ENCODE measurements at regions not wholly inside any gene's neighbourhood (a gene's known extent, or its start where the extent isn't known, plus 50 kb on each side); places are given as distances from the start of the nearest gene placed in this dataset.

DNA sequence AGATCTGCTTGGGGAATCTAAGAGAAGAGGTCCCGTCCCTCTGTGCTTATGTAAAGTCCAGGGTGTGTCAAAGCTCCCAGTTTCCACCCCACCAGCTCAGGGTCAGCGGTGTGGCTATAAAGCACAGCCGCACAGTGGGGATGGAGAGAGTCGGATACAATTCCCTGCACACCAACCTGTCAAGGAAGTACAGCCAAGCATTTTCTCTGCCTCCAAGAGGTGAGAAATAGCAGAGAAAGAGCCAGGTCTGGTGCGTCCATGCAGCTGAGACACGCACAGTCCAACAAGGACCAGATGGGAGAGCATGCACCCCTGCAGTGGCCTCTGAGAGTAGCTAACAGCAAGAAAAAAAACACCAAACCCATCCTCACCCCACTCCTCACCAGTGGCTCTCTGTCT is 61.3 kb upstream of the WAC start:
- H3K4me2 ChIP-seq (ENCODE audit: low read length, poor library complexity, severe bottlenecking) = no peak overlapping the region
- no peak overlapping the region for H2AFZ ChIP-seq (ENCODE audit: low read depth, low read length)
- no peak overlapping the region for H2BK15ac ChIP-seq (ENCODE audit: low read depth, poor library complexity, severe bottlenecking)
- H3K23ac ChIP-seq (ENCODE audit: low read length in 2 of 2) = no peak overlapping the region
- no peak overlapping the region for H4K91ac ChIP-seq (ENCODE audit: low read length)
- no peak overlapping the region for H3K9ac ChIP-seq (ENCODE audit: low read length)
- no peak overlapping the region for H3K4me3 ChIP-seq (ENCODE audit: insufficient read depth in 1 of 2, low read depth in 1 of 2, low read length in 2 of 2)
- H3K4ac ChIP-seq (ENCODE audit: low read depth in 1 of 2, low read length in 2 of 2) = no peak overlapping the region
- no peak overlapping the region for H4K8ac ChIP-seq (ENCODE audit: low read length)
- no peaks in the 10 kb centered on the region for H3K4me1 ChIP-seq (ENCODE audit: control insufficient read depth, insufficient read depth, low read depth, low read length)
- peaks cover 3% of the 10 kb centered on the region in 2 experiments for H3K27me3 ChIP-seq (ENCODE audit: control insufficient read depth in 1 of 2, insufficient read depth in 1 of 2, low read length in 2 of 2)
- no peaks in the 10 kb centered on the region for H3K9me3 ChIP-seq (ENCODE audit: control insufficient read depth, low read length)
- 93% methylated on average over 6 of the region's 6 CpGs for WGBS
- no peak overlapping the region for H3K27ac ChIP-seq (ENCODE audit: low read length, poor library complexity, severe bottlenecking)
- H3K79me1 ChIP-seq (replicated peaks; ENCODE audit: low read length, poor library complexity, severe bottlenecking) = no peaks in the 10 kb centered on the region
- no peak overlapping the region for H3K14ac ChIP-seq (ENCODE audit: low read length in 2 of 2)
- H2BK120ac ChIP-seq (ENCODE audit: low read depth, low read length) = no peak overlapping the region
- H3K36me3 ChIP-seq (ENCODE audit: control insufficient read depth in 1 of 2, insufficient read depth in 2 of 2, low read depth in 1 of 2, low read length in 2 of 2) = no peaks in the 10 kb centered on the region
- H2BK12ac ChIP-seq (ENCODE audit: low read length in 2 of 2) = no peak overlapping the region
- H2BK5ac ChIP-seq (ENCODE audit: low read depth, low read length, poor library complexity, severe bottlenecking) = no peak overlapping the region
- no peak overlapping the region for H3K18ac ChIP-seq (ENCODE audit: low read depth in 1 of 2, low read length in 2 of 2)
- H2AK5ac ChIP-seq (ENCODE audit: low read length, severe bottlenecking) = no peak overlapping the region
- no peak for DNase-seq

- no peak overlapping the region for H2AFZ ChIP-seq (ENCODE audit: low read depth, low read length)
- 100% methylated on average over 1 of the region's 1 CpG for WGBS
- no peak overlapping the region for H2BK5ac ChIP-seq (ENCODE audit: low read depth, low read length, poor library complexity, severe bottlenecking)
- no peak overlapping the region for H3K18ac ChIP-seq (ENCODE audit: low read depth in 1 of 2, low read length in 2 of 2)
- no peak overlapping the region for H2BK120ac ChIP-seq (ENCODE audit: low read depth, low read length)
- H4K8ac ChIP-seq (ENCODE audit: low read length) = no peak overlapping the region
- no peaks in the 10 kb centered on the region for H3K79me1 ChIP-seq (replicated peaks; ENCODE audit: low read length, poor library complexity, severe bottlenecking)
- no peak overlapping the region for H2BK12ac ChIP-seq (ENCODE audit: low read length in 2 of 2)
- no peak overlapping the region for H4K91ac ChIP-seq (ENCODE audit: low read length)
- H3K9me3 ChIP-seq (ENCODE audit: control insufficient read depth, low read length) = peaks cover 4% of the 10 kb centered on the region
- no peak overlapping the region for H2BK15ac ChIP-seq (ENCODE audit: low read depth, poor library complexity, severe bottlenecking)
- H3K4me1 ChIP-seq (ENCODE audit: control insufficient read depth, insufficient read depth, low read depth, low read length) = no peaks in the 10 kb centered on the region
- no peak overlapping the region for H3K4me2 ChIP-seq (ENCODE audit: low read length, poor library complexity, severe bottlenecking)
- DNase-seq = no peak
- H3K14ac ChIP-seq (ENCODE audit: low read length in 2 of 2) = no peak overlapping the region
- H2AK5ac ChIP-seq (ENCODE audit: low read length, severe bottlenecking) = no peak overlapping the region
- H3K23ac ChIP-seq (ENCODE audit: low read length in 2 of 2) = no peak overlapping the region
- no peak overlapping the region for H3K4me3 ChIP-seq (ENCODE audit: insufficient read depth in 1 of 2, low read depth in 1 of 2, low read length in 2 of 2)
- H3K9ac ChIP-seq (ENCODE audit: low read length) = no peak overlapping the region
- H3K4ac ChIP-seq (ENCODE audit: low read depth in 1 of 2, low read length in 2 of 2) = no peak overlapping the region
- no peaks in the 10 kb centered on the region for H3K36me3 ChIP-seq (ENCODE audit: control insufficient read depth in 1 of 2, insufficient read depth in 2 of 2, low read depth in 1 of 2, low read length in 2 of 2)
- H3K27ac ChIP-seq (ENCODE audit: low read length, poor library complexity, severe bottlenecking) = no peak overlapping the region
- peaks cover 6 to 9% of the 10 kb centered on the region in 2 experiments for H3K27me3 ChIP-seq (ENCODE audit: control insufficient read depth in 1 of 2, insufficient read depth in 1 of 2, low read length in 2 of 2)
Measured at GRCh38 chr10:28478646-28479045, 54.3 kb upstream of the WAC start.

- H3K23ac ChIP-seq (ENCODE audit: low read length in 2 of 2) = no peak overlapping the region
- H2BK12ac ChIP-seq (ENCODE audit: low read length in 2 of 2) = no peak overlapping the region
- peak overlapping the region; percentile 9 for H4K8ac ChIP-seq (ENCODE audit: low read length)
- no peak overlapping the region for H3K14ac ChIP-seq (ENCODE audit: low read length in 2 of 2)
- no peak overlapping the region for H3K27ac ChIP-seq (ENCODE audit: low read length, poor library complexity, severe bottlenecking)
- no peak overlapping the region for H2BK15ac ChIP-seq (ENCODE audit: low read depth, poor library complexity, severe bottlenecking)
- H3K9ac ChIP-seq (ENCODE audit: low read length) = no peak overlapping the region
- no peak overlapping the region for H3K4ac ChIP-seq (ENCODE audit: low read depth in 1 of 2, low read length in 2 of 2)
- H3K9me3 ChIP-seq (ENCODE audit: control insufficient read depth, low read length) = peaks cover 4% of the 10 kb centered on the region
- no peak overlapping the region for H3K18ac ChIP-seq (ENCODE audit: low read depth in 1 of 2, low read length in 2 of 2)
- H3K79me1 ChIP-seq (replicated peaks; ENCODE audit: low read length, poor library complexity, severe bottlenecking) = no peaks in the 10 kb centered on the region
- no peaks in the 10 kb centered on the region for H3K4me1 ChIP-seq (ENCODE audit: control insufficient read depth, insufficient read depth, low read depth, low read length)
- no peak overlapping the region for H2AFZ ChIP-seq (ENCODE audit: low read depth, low read length)
- H3K4me2 ChIP-seq (ENCODE audit: low read length, poor library complexity, severe bottlenecking) = no peak overlapping the region
- H3K4me3 ChIP-seq (ENCODE audit: insufficient read depth in 1 of 2, low read depth in 1 of 2, low read length in 2 of 2) = no peak overlapping the region
- no peak overlapping the region for H4K91ac ChIP-seq (ENCODE audit: low read length)
- H2BK5ac ChIP-seq (ENCODE audit: low read depth, low read length, poor library complexity, severe bottlenecking) = no peak overlapping the region
- WGBS = 55% methylated on average over 4 of the region's 5 CpGs
- H3K36me3 ChIP-seq (ENCODE audit: control insufficient read depth in 1 of 2, insufficient read depth in 2 of 2, low read depth in 1 of 2, low read length in 2 of 2) = no peaks in the 10 kb centered on the region
- DNase-seq = no peak
- H2BK120ac ChIP-seq (ENCODE audit: low read depth, low read length) = no peak overlapping the region
- H2AK5ac ChIP-seq (ENCODE audit: low read length, severe bottlenecking) = no peak overlapping the region
- H3K27me3 ChIP-seq (ENCODE audit: control insufficient read depth in 1 of 2, insufficient read depth in 1 of 2, low read length in 2 of 2) = peaks cover 6 to 9% of the 10 kb centered on the region in 2 experiments
Measured at GRCh38 chr10:28479425-28479865, 53.5 kb upstream of the WAC start.

DNA sequence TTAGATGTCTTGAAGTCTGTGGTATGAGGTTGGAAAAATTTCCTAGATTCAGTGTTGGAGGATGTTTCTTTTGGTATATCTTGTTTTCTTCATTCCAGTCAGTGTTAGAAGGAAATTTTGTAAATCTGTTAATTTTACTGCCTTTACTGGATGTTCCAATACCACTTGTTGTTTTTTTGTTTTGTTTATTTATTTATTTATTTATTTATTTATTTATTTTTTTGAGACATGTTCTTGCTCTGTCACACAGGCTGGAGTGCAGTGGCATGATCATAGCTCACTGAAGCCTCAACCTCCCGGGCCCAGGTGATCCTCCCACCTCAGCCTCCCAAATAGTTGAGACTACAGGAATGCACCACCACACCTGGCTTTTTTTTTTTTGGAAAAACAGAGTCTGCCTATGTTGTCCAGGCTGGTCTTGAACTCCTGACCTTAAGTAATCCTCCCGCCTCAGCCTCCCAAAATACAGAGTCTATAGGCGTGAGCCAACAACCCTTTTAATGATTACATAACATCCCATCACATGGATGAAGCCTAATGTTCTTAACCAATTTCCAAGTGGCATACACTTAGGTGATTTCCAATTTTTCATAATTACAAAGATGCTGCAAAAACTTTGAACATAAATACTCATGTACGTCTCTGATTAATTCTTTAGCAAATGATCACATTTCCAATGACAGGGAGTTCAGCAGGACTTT is 52.8 kb upstream of the WAC start:
- H3K4me1 ChIP-seq (ENCODE audit: control insufficient read depth, insufficient read depth, low read depth, low read length) = no peaks in the 10 kb centered on the region
- H3K4me2 ChIP-seq (ENCODE audit: low read length, poor library complexity, severe bottlenecking) = no peak overlapping the region
- H4K8ac ChIP-seq (ENCODE audit: low read length) = no peak overlapping the region
- WGBS = 77% methylated on average over 4 of the region's 4 CpGs
- H3K18ac ChIP-seq (ENCODE audit: low read depth in 1 of 2, low read length in 2 of 2) = no peak overlapping the region
- H3K4me3 ChIP-seq (ENCODE audit: insufficient read depth in 1 of 2, low read depth in 1 of 2, low read length in 2 of 2) = no peak overlapping the region
- no peak overlapping the region for H2BK15ac ChIP-seq (ENCODE audit: low read depth, poor library complexity, severe bottlenecking)
- no peak overlapping the region for H2BK5ac ChIP-seq (ENCODE audit: low read depth, low read length, poor library complexity, severe bottlenecking)
- H3K36me3 ChIP-seq (ENCODE audit: control insufficient read depth in 1 of 2, insufficient read depth in 2 of 2, low read depth in 1 of 2, low read length in 2 of 2) = no peaks in the 10 kb centered on the region
- H3K23ac ChIP-seq (ENCODE audit: low read length in 2 of 2) = no peak overlapping the region
- H3K79me1 ChIP-seq (replicated peaks; ENCODE audit: low read length, poor library complexity, severe bottlenecking) = no peaks in the 10 kb centered on the region
- H3K14ac ChIP-seq (ENCODE audit: low read length in 2 of 2) = no peak overlapping the region
- H2AK5ac ChIP-seq (ENCODE audit: low read length, severe bottlenecking) = no peak overlapping the region
- DNase-seq = no peak
- no peak overlapping the region for H2BK12ac ChIP-seq (ENCODE audit: low read length in 2 of 2)
- no peak overlapping the region for H2AFZ ChIP-seq (ENCODE audit: low read depth, low read length)
- no peak overlapping the region for H4K91ac ChIP-seq (ENCODE audit: low read length)
- H3K4ac ChIP-seq (ENCODE audit: low read depth in 1 of 2, low read length in 2 of 2) = no peak overlapping the region
- H3K9ac ChIP-seq (ENCODE audit: low read length) = no peak overlapping the region
- H2BK120ac ChIP-seq (ENCODE audit: low read depth, low read length) = no peak overlapping the region
- peaks cover 4% of the 10 kb centered on the region for H3K9me3 ChIP-seq (ENCODE audit: control insufficient read depth, low read length)
- peaks cover 6 to 9% of the 10 kb centered on the region in 2 experiments for H3K27me3 ChIP-seq (ENCODE audit: control insufficient read depth in 1 of 2, insufficient read depth in 1 of 2, low read length in 2 of 2)
- H3K27ac ChIP-seq (ENCODE audit: low read length, poor library complexity, severe bottlenecking) = no peak overlapping the region

Data from mesenchymal stem cell (in vitro differentiated cells and primary cell).